GM19238 (cell line): ENCODE measurements at regions not wholly inside any gene's neighbourhood (a gene's known extent, or its start where the extent isn't known, plus 50 kb on each side); places are given as distances from the start of the nearest gene placed in this dataset.

Experiments
- DNase-seq: peaks from one replicate; pipeline ENCODE4 v3.0.0; 2011; ENCODE audit warnings: low spot score; ENCODE audit not compliant: insufficient read length

DNA sequence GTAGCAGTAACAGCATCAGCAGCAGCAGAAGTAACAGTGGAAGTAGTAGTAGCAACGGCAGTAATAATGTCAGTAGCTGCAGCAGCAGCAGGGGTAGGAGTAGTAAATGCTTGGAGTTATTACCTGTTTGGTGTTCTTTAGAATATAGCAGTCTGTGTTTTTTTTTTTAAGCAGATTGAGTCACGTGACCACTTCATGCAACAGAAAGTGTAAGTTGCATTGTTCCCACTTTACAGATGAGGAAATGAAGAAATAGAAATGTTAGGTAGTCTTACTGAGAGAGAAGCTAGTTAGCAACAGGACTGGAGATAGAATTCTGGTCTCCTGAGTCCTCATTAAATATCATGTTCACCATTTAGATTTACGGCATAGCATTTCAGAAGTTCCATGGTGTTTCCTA, 358.2 kb downstream of the HAPSTR1 start:
- DNase-seq, result no peak

DNA sequence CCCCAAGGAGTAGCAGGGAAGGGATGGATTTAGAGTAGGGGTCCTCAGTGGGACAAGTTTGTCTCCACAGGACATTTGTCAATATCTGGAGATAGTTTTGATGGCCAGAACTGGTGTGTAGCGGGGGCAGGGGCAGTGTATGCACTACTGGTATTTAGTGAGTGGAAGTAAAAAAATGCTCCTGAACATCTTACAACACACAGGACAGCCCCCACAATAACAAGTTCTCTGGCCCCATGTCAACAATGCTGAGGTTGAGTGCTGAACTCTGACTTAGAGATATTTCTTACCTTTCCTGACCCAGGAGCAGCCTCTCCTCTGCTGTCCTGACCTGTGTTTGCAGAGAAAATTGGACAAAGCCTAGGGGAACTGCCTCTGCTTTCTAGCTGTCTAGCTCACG, 365.8 kb downstream of the HAPSTR1 start:
- no peak for DNase-seq

DNA sequence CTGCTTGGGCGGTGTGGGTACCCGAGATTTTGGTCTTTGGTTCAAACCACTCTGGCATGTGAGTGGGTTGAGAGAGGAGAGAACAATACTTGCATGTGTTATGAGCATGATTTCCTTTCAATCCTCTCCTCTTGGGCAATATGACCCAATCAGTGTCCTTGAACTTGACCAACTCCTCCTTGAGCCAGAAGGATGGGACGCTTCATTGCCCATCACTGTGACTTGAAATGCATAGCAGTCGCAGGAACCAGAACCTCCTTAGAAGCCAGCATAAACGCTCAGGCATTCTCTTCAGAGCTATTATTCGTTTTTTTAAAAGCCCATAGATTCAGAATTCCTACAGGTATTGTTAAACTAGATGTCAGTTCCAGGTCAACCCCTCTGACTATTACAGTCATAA, 367.4 kb downstream of the HAPSTR1 start:
- no peak for DNase-seq

DNA sequence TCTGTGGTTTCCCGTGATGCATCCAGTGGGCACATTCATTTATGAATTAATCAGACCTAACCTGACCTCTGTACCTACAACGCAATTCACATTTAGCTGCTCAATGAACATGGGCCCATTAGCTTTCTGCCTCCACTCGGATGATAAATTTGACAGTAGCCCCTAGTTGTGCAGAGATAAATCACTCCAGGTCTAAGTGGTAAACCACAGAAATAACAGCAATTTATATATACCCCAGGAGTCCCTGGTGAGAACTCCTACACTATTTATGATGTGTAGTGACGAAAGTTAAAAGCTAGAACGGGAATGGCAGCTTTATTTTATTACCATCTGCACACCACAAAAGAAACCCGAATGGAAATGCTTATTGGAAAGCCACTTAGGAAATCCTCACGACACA, 371.5 kb downstream of the HAPSTR1 start:
- DNase-seq, result no peak

DNA sequence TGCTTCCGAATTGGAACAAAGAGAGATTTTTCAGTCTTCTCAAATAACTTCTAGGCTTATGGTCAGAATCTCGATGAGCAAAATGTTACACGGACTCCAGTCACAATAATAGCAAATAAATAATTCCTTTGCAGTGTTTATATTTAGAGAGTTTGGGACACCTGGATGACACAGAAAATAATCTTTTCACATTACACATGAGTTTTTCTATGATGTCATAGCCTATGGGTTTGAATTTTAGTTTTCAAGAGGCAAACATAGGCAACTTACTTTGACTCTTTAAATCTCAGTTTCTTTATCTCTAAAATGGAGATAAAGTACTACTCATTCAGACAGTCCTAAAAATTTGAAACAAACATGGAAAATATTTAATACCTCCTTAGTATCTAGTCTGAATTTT, 372.0 kb downstream of the HAPSTR1 start:
- DNase-seq, result no peak

DNA sequence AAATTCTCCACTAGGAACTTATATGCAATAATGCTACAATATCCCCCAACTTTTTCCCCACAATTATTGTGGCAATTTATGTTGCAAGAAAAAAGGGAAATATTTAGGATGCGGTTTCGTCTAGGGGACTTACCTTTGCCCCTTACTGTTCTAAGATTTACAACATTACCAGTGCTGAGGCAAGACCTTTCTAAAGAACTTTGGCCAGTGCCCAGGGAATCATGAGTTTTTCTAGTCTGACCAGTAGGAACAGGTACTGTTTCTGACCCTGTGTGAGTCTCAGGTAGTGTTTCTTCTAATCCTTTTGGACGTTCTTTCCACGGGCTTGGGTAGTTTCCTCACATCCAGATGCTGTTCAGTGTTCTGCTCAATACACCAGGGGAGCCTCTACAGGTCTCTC, 373.7 kb downstream of the HAPSTR1 start:
- DNase-seq, result no peak

DNA sequence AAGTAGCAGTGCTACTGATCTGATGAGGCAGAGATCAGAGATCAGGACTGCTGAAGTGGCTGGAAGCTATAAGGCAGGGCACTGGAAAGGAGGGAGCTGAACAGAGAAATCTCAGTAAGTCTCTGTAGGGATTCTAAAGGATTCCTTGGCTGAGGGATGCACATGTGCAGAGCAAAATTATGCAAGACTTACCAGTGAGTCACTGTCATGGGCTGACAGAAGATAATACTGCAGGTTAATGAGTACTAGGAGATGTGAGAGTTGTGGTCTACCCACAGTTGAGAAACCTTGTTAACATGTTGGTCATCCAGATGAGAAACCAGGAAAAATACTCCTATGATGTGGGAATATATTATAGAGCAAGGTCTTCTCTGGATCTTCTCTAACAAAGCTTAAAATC, 378.1 kb downstream of the HAPSTR1 start:
- no peak for DNase-seq

DNA sequence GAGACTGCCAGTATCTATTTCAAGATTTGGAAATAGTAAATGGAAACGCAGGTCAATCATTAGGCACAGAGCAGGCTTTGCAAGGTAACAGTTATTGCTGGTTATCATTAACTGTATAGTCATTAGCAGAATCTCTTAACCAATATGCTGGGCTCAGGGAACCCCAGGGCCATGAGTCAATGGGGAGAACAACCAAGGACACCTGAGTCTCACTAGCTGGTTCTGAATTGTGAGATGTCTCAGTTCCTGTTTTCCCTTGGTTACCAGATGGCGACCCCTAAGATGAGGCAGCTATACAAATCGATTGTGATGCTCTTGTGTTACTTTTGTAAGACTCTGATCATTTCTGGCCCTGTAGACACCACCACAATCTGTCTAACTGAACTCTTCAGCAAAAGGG, 385.3 kb downstream of the HAPSTR1 start:
- DNase-seq, result no peak

DNA sequence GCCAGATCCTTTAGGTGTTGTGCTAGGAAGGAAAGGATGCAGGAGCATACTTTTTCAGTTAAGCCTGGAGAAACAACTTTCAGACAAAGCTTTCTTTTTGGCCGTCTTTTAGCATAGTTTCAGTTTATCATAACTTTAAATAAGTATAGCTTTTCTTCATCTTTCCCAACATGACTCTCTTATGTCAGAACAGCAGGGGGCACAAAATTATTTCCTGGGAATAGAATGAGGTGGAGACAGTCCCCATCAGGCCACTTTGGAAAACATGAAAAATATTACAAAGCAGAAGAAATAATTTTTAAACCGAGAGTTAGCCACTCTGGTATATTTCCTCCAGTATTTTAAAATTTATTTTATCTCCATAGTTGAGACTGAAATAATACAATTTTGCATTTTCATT, 387.6 kb downstream of the HAPSTR1 start:
- DNase-seq, result no peak

DNA sequence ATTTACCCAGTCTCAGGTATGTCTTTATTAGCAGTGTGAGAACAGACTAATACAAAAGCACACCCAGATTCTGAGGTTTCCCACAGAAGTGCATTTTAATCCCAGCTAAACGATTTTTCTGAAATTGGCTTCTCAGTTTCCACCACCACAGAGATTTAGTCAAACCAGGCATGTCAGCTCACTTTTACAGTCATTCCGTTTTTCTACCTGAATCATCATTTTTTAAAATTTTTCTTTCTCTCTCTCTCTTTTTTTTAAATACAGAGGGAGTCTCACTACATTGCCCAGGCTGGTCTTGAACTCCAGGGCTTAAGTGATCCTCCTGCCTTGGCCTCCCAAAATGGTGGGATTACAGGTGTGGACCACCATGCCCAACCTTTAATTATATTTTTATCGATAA, 389.1 kb downstream of the HAPSTR1 start:
- DNase-seq, result no peak

DNA sequence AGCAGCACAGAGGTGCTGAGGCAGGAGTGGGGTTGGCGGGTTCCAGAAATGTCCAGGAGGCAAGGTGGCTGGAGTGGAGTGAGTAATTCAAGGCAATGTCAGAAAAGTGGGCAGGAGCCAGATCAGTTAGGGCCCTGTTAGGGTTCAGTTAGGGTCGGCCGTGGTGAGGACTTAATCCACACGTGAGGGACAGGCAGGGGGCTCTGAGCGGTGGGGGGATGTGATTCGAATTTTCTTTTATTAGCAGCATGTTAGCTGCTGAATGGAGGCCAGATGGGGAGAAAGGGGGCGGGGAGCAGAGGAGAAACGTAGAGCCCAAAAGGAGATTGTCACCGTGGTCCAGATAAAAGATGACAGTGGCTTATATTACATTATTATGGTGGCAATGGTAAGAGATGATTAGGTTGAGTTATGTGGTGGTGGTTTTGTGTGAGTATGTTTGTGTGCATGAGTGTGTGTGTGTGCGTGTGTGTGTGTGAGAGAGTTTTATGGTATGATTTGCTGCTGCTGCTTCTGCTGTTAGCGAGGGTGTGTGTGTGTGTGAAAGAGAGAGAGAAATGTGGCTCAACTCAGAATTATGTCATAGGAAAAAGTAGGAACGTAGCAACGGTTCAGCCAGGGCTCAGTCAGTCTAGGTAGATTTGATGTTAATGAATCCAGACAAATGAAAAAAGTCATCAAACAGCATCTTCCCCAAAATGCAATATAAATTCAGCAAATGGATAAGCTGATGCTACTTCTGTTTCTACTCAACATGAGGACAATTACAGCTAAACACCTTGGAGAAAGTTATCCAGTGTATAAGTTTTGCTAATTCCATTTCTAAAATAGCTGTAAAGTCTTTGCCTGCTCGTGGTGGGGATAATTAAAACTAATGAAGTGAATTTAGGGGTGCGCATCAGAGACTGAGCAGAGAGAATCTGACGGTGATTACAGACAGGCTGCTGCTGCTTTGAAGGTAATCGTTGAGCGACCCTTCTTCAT, 390.6 kb downstream of the HAPSTR1 start:
- DNase-seq, result no peak

DNA sequence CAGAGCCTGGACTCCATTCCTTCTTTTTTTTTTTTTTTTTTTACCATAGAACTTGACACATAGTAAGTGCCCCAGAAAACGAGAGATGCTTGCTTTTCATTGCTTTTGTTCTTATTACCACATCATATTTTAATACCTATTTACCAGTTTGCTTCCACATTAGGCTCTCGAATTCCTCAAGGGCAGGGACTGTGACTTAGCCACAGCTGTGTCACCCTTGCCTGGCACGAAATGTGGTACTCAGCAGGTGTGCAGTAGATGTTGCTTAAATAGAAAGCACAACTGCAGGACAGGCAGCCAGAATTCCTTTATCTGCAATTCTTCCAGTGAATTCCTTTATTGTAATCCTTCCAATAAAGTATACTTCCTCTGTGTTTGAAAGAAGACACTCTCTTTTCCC, 393.0 kb downstream of the HAPSTR1 start:
- no peak for DNase-seq

DNA sequence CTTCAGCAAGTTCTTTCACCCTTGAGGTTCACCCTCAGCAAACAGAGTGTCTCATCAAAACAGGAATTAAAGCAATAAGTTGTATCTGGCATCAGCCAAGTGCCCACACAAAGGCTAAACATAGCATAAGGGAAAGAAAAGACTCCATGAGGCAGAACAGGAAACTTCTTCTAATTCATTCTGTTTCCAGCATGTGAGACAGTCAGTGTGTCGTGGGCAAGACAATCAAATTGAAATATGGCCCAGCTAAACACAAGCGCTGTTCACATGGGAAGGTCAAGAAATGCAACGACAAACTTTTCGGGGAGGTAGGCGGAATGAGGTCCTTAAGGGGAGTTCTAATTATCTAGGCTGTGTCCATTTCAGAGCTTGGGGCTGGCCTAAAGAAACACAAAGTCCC, 393.4 kb downstream of the HAPSTR1 start:
- no peak for DNase-seq

DNA sequence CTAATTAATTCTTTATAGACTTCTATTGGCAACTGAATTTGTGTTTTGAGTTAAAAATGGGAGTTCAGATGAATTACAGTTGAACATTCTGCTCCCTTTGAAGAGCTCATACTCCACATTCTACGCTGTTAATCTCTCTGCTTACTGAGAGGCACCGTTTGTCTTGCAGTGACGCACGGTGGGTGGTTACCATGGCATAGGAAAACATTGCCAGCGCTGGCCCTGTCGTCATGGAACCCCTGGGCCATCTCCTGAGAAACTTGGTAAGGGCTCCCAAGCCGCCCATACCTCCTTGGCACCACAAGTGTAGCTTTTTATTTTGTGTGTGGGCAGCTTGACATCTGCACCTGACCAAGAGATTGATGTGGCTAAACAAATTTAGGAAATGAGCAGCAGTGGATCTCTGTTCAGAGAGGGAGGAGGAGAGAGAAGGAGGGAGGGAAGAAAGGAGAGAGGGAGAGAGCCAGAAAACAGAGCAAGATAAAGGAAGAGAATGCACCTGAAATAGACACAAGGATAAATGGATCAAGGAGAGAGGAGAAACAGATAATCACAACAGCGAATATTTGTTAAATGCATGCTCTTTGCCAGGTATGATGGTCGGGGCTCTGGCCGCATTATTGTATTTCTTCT, 398.5 kb downstream of the HAPSTR1 start:
- no peak for DNase-seq

DNA sequence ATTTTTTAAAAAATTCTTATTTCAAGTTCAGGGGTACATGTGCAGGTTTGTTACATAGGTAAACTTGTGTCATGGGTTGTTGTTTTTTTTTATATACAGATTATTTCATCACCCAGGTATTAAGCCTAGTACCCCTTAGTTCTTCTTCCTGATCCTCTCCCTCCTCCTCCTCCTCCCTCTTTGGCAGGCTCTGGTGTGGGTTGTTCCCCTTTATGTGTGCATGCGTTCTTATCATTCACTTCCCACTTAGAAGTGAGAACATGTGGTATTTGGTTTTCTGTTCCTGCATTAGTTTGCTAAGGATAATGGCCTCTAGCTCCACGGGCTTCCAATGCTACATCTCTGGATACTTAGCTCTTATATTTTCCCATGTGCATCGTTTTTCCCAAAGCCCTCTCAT, 404.4 kb downstream of the HAPSTR1 start:
- no peak for DNase-seq

DNA sequence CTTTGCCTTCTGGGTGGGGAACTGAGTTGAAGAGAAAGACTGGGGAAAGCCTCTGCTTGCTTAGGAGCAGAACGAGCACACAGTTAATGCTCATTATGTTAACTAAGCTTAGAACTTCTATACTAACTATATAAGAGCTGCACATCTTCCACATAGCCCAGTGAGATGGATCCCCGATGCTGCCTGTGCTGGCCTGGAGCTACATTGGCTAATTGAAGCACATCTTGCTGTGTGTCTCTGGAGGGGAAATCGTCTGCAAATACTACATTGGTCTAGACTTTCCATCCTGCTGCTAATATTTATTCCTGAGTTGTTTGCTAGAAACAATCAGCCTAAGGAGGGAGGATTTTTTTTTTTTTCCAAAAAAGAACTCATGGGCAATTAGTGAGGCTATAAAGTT, 406.3 kb downstream of the HAPSTR1 start:
- DNase-seq, result no peak

DNA sequence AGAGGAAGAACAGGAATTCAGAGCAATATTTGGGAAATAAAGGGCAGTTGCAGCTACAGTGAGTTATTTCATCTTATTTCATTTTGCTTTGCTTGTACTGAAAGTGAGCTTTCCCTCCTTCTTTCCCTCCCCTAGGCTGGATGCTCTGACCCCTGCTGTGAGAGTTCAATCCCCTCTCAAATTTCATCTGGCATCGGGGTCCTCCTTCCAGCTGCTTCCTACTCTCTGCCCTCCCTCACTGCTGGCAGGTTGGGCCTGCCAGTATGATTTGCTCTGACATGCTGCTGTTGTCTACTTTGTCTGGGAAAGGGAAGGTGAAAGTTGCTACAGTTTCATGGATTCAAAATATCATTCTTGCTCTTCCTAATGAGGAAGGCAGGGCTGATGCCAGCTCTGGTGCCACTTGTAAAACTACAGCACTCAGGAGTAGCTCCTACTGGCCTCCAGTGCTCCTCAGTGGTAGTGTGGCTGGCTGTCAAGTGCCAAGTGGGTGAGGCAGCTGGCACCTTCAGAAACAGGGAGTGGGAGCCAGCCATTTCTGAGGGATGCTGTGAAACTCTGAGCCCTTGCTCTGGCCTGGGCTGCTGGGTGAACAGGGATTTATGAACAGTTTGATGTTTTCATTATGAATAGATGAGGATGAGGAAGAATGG, 408.6 kb downstream of the HAPSTR1 start:
- DNase-seq, result no peak

DNA sequence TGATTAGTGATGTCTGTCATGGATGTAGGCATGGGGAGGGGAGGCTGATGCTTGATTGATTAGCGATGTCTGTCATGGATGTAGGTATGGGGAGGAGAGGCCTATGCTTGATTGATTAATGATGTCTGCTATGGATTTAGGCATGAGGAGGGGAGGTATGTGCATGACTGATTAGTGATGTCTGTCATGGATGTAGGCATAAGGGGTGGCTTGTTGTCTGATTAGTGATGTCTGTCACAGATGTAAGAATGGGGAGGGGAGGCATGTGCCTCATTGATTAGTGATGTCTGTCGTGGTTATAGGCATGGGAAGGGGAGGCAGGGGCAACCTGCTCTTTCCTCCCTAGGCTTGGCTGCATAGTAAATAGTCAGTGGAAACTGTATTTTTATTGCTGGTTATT, 409.4 kb downstream of the HAPSTR1 start:
- DNase-seq, result no peak

DNA sequence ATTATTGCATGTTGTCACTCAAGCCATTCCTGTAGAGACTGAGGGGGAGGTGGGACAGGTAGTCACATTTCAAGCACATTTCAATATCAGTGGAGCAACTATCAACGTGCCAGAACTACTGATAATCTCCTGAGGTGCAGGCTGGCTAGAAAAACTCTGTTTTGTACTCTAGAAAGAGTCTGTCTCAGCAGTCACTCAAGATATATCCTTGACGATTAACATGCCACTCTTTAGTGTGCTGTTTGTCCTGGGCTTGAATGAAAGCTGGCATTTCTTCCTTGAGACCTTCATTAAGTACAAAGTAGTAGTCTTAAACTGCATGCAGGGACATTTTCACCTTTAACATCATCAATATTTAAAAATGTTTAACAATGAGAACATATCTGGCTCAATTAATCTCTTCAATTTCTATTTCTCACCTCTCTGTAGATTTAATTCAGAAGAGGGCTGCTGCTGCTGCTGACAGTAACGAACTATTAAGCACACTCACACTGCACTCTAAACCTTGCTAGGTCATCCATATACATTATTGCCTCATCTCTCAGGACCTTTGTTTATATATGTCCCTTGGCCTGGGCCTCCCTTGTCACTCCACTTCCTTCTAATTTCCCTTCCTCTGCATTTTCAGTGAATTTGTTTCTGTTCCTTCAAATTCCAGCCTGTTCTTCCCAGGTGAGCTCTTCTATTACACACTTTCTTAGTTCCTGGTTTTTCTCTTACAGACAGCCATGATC, 412.0 kb downstream of the HAPSTR1 start:
- DNase-seq, result no peak

DNA sequence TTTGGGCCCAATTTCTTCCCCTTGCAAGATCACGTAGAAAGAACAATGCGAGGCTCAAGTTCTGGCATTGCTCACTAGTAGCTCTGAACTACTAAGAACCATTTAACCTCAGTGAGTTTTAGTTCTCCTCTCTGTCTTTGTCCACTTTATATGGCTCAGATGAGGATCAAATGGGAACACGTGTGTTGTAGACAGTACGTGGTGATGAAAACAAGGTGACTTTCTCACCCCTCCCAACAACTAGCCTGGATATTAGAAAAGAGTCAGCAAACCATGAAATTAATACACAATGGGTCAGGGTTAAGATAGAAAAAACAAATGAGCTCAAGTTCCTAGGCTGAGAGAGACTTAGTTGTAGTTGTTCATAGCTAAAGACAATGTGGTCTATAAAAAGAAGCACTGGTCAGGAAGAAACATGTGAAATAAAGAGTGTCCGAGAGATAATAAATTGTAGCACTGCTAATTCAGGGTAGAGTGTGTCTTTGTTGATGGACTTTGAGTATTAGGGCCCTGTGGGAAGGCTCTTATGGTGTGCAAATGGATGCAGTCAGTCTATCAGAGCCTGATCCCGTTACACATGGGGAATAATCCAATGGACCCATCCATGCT, 417.0 kb downstream of the HAPSTR1 start:
- DNase-seq, result no peak

DNA sequence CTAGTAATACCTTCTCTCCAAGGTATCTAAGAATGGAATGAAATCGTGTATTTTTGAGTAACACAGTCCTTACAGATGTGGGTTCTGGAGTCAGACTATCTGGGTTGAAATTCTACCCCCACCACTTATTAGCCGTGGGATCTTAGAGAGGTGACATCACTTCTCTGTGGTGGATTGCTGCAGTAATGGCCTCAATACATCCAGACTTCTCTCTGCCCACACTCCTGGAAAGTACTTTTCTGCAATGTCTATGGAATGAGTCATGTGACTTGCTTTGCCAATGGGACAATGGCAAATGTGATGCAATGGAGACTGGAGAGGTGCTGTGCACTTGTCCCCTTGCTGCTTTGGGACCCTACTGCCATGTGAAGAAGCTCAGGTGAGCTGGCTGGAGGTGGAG, 418.2 kb downstream of the HAPSTR1 start:
- no peak for DNase-seq
